ENCODE measurements at regions not wholly inside any gene's neighbourhood (a gene's known extent, or its start where the extent isn't known, plus 50 kb on each side); places are given as distances from the start of the nearest gene placed in this dataset.
A peak's percentile ranks its signal among the peaks of the same experiment; 100 is the strongest.

DNA sequence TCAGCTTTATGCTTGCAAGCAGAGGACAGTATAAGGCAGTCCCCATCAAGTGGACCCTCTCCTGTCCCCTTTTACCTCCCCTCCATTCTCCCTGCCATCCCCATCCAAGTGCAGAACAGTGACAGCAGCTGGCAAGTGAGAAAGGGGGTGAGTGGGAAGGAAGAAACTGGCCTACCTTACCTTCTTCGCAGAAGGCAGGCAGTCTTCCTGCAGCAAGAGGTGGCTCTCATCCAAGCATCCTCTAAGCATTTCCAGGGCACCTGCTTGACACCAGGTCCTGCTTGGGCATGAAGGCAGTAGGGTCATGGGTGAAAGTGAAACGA, 77.3 kb upstream of the SH3PXD2B start:
- TF ChIP-seq POLR2A (IDR thresholded peaks at IDR 0.05) (no peak), POLR2AphosphoS5 (IDR thresholded peaks at IDR 0.05) (no peak), EP300 (IDR thresholded peaks at IDR 0.05) (no peak)
- TF ChIP-seq, protein P1, sequence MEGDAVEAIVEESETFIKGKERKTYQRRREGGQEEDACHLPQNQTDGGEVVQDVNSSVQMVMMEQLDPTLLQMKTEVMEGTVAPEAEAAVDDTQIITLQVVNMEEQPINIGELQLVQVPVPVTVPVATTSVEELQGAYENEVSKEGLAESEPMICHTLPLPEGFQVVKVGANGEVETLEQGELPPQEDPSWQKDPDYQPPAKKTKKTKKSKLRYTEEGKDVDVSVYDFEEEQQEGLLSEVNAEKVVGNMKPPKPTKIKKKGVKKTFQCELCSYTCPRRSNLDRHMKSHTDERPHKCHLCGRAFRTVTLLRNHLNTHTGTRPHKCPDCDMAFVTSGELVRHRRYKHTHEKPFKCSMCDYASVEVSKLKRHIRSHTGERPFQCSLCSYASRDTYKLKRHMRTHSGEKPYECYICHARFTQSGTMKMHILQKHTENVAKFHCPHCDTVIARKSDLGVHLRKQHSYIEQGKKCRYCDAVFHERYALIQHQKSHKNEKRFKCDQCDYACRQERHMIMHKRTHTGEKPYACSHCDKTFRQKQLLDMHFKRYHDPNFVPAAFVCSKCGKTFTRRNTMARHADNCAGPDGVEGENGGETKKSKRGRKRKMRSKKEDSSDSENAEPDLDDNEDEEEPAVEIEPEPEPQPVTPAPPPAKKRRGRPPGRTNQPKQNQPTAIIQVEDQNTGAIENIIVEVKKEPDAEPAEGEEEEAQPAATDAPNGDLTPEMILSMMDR (IDR thresholded peaks at IDR 0.05), result no peak
- Histone ChIP-seq H3K9me3 (no peaks in the 10 kb centered on the region), H3K27me3 (no peaks in the 10 kb centered on the region), H3K4me3 (no peak overlapping the region), H3K4me1 (peaks cover 9 to 21% (median 10%) of the 10 kb centered on the region in 4 donors), H3K36me3 (no peaks in the 10 kb centered on the region), H3K27ac (no peak overlapping the region)
- 82 to 100% methylated on average over 1 to 2 of the region's 2 CpGs for WGBS, 2 donors
- ATAC-seq (ENCODE audit: low FRiP score in 2 of 2), result no peak
- no peak for DNase-seq

DNA sequence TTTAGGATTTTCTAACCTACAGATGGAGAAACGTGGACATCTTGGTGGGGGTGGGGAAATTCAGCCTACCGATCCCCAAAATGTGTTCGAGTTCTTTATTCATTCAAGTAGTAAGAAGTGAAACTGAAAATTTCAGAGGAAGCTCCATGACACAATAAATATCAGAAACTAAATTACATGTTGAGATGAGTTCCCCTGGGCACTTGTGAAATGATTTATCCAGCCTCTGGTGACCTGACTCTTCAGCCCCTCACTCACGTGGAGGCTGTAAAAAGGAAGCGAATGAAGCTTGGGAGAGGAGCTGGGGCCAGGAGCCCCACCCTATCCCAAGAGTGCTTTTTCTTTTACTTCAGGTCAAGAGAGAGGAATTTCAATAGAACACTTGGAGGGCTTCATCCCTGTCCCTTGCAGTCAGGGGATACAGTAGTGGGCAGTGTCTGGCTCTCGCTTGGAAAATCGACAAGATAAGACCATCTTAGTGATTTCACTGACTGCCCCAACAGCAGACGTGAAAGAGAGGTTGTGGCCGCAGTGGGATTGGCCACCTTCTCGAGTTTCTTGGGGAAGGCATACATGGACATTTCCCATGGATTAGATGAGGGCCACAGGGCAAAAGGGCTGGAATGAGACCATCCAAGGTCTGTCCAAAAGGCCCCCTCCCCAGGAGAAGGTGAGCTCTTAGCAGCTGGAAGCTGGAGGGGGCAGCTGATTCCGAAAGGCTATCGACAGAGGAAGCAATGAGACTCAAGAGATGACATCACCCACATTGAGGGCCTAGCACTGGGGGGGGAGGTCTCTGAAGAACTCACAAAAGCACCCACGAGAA, 76.8 kb upstream of the SH3PXD2B start:
- no peak for TF ChIP-seq POLR2AphosphoS5 (IDR thresholded peaks at IDR 0.05)
- TF ChIP-seq, protein P1 (IDR thresholded peaks at IDR 0.05), result no peak
- TF ChIP-seq POLR2A (IDR thresholded peaks at IDR 0.05), result no peak
- TF ChIP-seq EP300 (IDR thresholded peaks at IDR 0.05), result no peak
- peak in 1 of 2 donors; percentile 9 for DNase-seq
- peaks cover 9 to 21% (median 10%) of the 10 kb centered on the region in 4 donors for H3K4me1 ChIP-seq
- ATAC-seq (ENCODE audit: low FRiP score in 2 of 2), result no peak
- no peaks in the 10 kb centered on the region for H3K27me3 ChIP-seq
- H3K4me3 ChIP-seq, result no peak overlapping the region
- no peaks in the 10 kb centered on the region for H3K9me3 ChIP-seq
- WGBS, 2 donors, result 66 to 72% methylated on average over 10 to 12 of the region's 13 CpGs
- H3K27ac ChIP-seq, result no peak overlapping the region
- no peaks in the 10 kb centered on the region for H3K36me3 ChIP-seq

DNA sequence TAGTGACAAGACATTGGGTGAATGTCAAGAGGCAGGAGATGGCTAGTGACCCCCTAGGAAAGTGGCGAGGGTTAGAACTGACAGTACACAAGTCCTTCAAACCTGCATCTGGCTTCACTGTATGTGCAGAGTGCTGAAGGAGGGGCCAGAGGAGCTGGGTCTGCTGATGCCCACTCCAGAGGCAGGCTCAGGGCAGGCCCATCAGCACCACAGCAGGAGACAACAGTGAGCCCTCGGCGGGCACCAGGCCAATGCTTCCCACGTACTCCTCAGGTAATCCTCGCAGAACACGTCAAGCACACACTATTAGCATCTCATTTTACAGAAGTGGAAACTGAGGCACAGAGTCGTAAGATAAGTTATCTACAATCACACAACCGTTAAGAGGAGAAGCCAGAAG, 76.1 kb upstream of the SH3PXD2B start:
- Histone ChIP-seq H3K4me1 (peaks cover 9 to 21% (median 10%) of the 10 kb centered on the region in 4 donors), H3K36me3 (no peaks in the 10 kb centered on the region), H3K4me3 (no peak overlapping the region), H3K9me3 (no peaks in the 10 kb centered on the region), H3K27me3 (no peaks in the 10 kb centered on the region), H3K27ac (no peak overlapping the region)
- DNase-seq, result peak in 1 of 2 donors; percentile 44
- no peak for TF ChIP-seq POLR2A (IDR thresholded peaks at IDR 0.05)
- TF ChIP-seq, protein P1 (IDR thresholded peaks at IDR 0.05), result no peak
- TF ChIP-seq EP300 (IDR thresholded peaks at IDR 0.05), result no peak
- TF ChIP-seq POLR2AphosphoS5 (IDR thresholded peaks at IDR 0.05), result no peak
- no peak for ATAC-seq (ENCODE audit: low FRiP score in 2 of 2)
- WGBS, 2 donors, result 95 to 96% methylated on average over 8 of the region's 8 CpGs

DNA sequence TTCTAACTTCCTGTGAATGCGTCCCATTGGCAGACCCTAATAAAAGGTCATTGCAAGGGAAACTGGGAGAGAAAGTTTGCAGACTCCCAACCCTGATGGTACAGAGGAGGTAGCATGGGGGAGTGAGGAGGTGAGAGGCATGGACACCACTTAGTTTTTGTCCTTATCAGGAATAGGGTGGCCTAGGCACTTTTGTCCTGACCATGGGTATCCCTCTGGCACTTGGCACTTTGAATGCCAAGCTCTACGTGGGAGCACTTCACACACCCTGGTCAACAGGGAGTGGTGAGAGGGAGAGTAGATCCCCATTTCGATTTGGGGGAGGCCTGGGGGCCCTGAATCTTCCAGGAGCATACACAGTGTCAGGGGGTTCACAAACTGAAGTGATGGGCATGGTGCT, 75.6 kb upstream of the SH3PXD2B start:
- no peaks in the 10 kb centered on the region for H3K9me3 ChIP-seq
- TF ChIP-seq POLR2AphosphoS5 (IDR thresholded peaks at IDR 0.05) (no peak), EP300 (IDR thresholded peaks at IDR 0.05) (no peak), POLR2A (IDR thresholded peaks at IDR 0.05) (no peak)
- TF ChIP-seq, protein P1 (IDR thresholded peaks at IDR 0.05), result no peak
- no peak overlapping the region for H3K27ac ChIP-seq
- WGBS, 2 donors, result 71 to 83% methylated on average over 3 of the region's 3 CpGs
- H3K27me3 ChIP-seq, result no peaks in the 10 kb centered on the region
- no peak overlapping the region for H3K4me3 ChIP-seq
- no peaks in the 10 kb centered on the region for H3K36me3 ChIP-seq
- no peak for DNase-seq
- no peak for ATAC-seq (ENCODE audit: low FRiP score in 2 of 2)
- peaks cover 9 to 21% (median 10%) of the 10 kb centered on the region in 4 donors for H3K4me1 ChIP-seq

DNA sequence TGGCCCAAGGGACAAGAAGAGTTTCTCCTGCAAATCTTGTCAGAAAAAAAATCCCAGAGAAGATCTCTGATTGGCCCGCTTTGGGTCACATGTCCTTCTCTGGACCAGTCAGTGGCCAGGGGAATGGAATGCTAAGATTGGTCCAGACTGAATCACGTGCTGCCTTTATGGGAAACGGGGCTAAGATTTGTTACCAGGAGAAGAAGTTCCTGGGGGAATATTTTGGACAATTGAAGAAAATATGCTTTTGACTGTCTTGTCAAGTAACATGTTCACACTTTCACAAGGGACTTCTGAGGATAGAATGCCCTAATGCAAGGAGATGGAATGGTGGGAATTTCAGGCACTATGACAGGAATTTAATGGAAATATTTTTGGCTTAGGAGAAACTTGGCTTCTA, 74.1 kb upstream of the SH3PXD2B start:
- TF ChIP-seq, protein P1 (IDR thresholded peaks at IDR 0.05), result no peak
- no peak for TF ChIP-seq POLR2AphosphoS5 (IDR thresholded peaks at IDR 0.05)
- TF ChIP-seq EP300 (IDR thresholded peaks at IDR 0.05), result no peak
- TF ChIP-seq POLR2A (IDR thresholded peaks at IDR 0.05), result no peak
- Histone ChIP-seq H3K4me3 (no peak overlapping the region), H3K36me3 (no peaks in the 10 kb centered on the region), H3K4me1 (peaks cover 0 to 10% (median 2%) of the 10 kb centered on the region in 4 donors), H3K27me3 (no peaks in the 10 kb centered on the region), H3K9me3 (no peaks in the 10 kb centered on the region), H3K27ac (peak overlapping the region in 1 of 4 donors; percentile 30)
- DNase-seq (no peak), ATAC-seq (ENCODE audit: low FRiP score in 2 of 2) (no peak)
- WGBS, 2 donors, result 59 to 86% methylated on average over 3 of the region's 3 CpGs
